ENCODE measurements at regions not wholly inside any gene's neighbourhood (a gene's known extent, or its start where the extent isn't known, plus 50 kb on each side); places are given as distances from the start of the nearest gene placed in this dataset.
"Not testable (repeated sequence)": the region's sequence is repeated elsewhere in the genome, so short reads cannot be mapped to it uniquely, and the experiment has no call there.

- not testable (repeated sequence) for TF ChIP-seq CTCF, POLR2AphosphoS5, POLR2A, EP300 (IDR thresholded peaks at IDR 0.05)
These were observed 151.5 kb downstream of the PLK2 start for GRCh38 chr5:58308384-58308783.

Measured in stomach (tissue), 4 donors.